HG03103 (cell line): ENCODE measurements at regions not wholly inside any gene's neighbourhood (a gene's known extent, or its start where the extent isn't known, plus 50 kb on each side); places are given as distances from the start of the nearest gene placed in this dataset.

ENCODE experiments used
- ATAC-seq: cut with Tn5 transposase; IDR thresholded peaks from one replicate; pipeline ENCODE4 v1.9.1; 2021; ENCODE audit warnings: low read depth; ENCODE audit not compliant: unreplicated experiment

DNA sequence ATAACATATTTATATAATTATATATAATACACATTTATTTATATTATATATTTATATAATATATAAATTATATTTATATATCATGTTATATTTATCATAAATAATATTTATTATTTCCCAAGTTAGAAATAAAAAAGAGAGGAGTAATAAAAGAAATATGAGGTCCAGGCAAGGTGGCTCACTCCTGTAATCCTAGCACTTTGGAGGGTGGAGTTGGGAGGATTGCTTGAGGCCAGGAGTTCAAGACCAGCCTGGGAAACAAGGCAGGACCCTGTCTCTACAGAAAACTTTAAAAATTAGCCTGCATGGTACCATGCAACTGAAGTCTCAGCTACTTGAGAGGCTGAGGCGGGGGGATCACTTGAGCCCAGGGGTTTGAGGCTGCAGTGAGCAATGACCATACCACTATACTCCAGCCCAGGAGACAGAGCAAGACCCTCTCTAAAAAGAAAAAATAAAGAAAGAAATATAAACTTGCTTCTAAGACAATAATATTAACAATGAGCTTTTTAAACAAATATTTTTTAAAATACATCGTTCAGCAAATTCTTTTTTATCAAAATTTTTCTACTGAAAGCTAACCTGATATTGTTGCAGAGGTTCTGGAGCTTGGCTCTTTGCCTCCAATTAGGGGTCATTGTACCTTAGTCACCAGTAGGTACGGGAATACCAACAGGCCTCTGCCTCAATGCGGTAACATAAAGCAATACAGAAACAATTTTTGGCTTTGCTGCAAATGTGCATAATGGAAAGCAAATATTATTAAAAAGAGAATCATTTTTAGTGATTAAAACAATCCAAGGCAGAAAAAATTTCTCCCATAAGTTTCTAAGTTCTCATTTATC is 290.0 kb downstream of the SETD4 start:
- no peak for ATAC-seq

DNA sequence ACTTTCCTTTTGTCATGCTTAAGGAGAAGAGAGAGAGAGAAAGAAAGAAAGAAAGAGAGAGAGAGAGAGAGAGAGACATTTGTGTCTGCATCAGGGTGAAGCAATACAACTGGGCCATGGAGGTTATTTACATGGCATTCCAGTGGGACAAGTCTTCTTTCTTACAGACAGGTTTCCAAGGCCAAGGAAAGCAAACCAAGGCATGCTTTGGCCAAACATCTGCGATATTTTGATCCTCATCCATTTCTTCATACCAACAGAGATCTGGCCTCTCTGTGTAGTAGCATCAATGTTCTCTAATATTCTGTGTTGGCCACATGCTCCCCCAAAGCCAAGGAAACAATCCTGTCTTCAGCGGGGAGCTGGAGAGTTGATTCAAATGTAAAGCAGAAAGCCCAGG is 292.1 kb downstream of the SETD4 start:
- no peak for ATAC-seq

DNA sequence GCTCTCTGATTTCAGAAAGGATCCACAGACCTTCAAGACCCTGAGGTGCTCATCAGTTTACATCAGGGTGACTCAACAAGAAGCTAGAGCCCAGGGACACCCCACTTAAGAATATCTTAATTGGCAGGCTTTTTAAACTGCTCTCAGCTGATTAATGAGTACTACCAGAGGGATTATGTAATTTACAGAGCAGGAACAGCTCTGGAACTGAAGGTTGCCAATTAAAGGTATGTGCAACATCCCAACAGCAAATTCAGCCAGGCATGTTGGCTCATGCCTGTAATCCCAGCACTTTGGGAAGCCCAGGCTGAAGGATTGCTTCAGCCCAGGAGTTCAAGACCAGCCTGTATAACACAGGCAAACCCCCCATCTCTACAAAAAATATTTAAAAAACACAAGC is 295.7 kb downstream of the SETD4 start:
- no peak for ATAC-seq

DNA sequence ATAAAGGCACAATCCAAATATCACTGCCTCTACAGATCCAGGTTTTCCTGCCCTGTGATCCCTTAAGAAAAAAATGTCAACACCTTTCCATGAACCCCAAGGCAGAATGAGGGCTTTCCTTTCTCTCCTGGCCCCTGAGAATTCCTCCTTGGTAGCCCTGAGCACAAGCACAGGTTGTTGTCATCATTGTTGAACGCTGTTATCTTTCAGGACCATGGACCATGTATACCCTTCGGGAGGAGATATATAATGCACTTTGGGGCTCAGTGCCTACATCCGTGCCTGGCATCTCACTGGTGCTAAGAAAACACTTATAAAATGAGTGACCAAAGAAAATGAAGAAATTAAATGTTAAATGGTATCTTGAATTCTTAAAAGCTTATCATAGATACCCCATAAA is 296.2 kb downstream of the SETD4 start:
- ATAC-seq, result no peak

DNA sequence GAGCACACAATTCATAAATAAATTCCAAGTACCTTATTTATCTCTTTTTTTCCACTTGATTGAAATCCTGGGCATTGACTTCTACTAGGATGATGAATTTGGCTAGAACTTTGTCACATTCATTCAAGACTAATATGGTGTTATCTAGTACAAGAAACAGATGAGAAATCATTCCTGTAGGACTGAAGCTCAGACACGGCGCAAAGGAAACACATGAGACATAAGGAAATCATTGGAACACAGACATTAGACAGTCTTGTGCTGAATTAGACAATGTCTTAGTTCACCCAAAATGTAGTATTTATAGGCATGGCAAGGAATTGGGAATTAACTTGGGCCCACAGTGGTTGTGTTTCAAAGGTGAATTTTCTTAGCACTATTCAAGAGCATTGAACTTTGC is 305.7 kb downstream of the SETD4 start:
- no peak for ATAC-seq

DNA sequence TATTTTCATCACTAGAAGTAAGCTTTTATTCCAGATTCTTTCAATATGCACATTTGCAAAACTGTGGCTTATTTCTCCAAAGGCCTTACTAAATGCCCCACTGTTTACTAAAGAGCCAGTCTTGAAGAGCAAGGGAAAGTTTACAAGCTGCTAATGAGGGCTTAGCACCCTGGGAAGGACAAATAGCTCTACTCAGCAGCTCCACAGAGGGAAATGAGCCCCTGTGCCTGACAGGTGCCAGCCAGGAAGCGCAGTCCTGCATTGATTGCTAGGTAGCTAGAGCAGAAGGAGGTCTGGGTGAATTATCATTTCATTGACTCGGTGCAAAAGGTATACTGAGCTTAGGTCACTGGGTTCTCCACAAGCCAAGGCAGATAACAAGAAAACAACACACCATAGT is 307.0 kb downstream of the SETD4 start:
- no peak for ATAC-seq

DNA sequence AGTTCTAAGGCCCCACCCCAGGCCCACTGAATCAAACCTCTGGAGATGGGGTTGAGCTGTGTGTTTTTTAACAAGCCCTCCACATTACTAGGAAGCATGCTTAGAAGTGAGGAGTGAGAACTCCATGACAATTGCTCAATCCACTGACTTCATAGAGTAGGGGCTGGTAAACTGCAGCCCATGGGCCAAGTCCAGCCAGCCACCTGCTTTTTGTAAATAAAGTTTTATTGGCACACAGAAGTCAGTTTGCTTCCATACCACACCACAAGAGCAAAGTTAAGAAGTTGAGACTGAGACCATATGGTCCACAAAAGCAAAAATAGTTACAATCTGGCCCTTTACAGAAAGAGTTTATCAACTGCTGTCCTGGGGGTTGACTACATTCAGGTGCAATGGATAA is 309.2 kb downstream of the SETD4 start:
- ATAC-seq, result no peak

DNA sequence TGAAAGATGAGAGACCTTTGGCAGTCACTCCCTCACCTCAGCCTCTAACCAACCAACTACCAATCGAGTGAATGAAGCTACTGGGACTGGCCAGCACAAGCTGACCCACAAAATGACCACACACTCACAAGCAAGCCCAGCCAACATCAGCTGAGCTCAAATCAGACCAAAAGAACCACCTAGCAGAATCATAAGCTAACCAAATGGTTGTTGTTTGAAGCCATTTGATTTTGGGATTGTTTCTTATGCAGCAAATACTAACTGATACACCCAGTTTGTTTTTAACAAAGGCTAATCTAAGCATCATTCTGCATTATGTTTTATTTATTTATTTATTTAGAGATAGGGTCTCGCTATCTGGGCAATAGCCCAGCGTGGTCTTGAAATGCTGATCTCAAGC is 310.4 kb downstream of the SETD4 start:
- ATAC-seq, result no peak

DNA sequence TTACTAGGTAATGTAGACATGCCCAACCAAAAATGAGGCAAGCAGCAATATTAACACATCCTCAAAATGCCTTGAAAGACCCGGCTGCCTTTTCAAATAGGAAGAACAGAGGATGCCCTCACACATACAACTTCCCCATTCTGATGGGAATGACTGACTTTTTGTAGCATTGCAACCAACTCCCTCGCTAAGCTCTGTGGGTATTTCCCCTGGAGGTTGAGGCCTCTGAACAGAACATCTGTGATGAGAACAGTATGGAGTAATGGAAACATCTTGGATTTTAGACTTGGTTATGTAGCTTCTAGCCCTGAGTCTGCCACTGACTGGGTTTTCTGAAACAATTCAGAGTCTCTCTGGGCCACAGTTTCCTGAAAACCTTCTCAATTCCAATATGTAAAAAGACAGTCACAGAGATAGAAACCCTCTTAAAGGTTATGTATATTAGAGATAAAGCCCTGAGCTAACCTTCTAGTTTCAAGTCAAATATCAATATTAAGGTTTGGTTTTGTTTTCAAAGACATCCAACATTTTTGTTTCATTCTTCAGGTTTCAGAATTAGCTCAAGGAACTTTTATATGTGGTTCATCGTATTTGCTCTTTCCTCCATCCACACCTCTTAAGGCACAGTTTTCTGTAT is 311.5 kb downstream of the SETD4 start:
- no peak for ATAC-seq

DNA sequence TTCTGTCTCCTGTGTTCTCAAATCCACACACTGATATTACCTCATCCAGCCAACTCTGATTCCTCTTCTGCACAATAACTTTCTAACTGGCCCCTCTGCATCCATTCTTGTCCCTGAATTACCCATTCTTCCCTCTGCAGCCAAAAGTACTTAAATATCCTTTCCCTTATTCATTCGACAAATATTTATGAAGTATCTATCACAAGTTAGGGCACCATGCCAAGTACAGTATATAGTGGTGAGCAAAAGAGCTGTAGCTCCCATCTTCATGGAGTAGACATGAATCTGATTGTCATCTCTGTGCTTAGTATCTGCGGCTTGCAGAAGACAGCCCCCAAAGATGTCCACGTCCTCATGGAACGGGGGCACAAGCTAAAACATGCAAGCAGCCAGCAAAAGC is 316.8 kb downstream of the SETD4 start:
- no peak for ATAC-seq

DNA sequence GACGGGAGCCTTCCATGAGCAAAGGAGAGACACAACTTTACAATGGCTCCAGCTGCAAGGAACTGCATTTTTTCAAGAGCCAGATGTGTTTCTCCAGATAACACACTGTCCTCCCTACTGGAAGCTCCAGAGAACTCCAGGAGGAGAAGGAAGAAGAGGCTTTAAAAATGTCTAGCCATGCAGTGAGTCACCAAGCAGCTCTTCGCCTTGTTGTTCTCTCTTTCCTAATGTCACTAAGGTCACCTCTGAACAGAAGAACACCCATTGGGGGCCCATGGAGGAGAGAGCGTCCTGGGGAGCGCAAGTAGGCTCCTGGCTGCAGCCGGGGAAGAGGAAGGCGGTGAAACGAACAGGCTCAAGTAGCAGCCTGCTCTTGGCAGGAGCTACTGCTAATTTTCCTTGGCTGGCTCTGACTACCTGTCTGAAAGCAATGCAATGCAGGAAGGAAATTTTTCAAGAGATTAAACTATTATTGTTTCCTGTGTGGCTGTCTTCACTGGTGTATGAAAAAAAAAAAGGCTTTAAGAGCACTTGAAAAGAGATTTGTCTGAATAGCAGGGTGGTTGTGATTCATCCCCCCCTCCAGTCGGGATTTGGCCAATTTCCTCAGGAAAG is 321.9 kb downstream of the SETD4 start:
- ATAC-seq, result no peak

DNA sequence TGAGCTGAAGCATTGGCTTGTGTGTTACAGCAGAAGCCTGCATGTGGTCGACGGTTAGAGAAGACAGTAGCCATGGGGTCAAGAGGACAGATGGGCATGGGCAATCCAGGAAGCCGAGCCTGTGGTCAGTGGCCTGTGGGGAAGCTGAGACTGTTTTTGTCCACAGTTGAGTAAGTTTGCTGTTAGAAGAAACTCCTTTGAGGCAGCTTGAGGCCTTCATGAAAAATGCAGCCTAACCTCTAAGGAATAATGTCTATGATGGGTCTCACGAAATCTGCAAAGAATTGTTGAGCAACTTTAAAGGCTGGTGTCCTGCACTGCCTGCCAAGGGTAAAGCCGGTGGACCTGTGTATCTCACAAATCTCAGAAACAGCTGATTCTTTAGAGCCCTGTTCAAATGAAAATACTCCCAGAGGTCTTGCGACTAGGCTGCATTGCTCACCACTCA is 322.4 kb downstream of the SETD4 start:
- ATAC-seq, result no peak

DNA sequence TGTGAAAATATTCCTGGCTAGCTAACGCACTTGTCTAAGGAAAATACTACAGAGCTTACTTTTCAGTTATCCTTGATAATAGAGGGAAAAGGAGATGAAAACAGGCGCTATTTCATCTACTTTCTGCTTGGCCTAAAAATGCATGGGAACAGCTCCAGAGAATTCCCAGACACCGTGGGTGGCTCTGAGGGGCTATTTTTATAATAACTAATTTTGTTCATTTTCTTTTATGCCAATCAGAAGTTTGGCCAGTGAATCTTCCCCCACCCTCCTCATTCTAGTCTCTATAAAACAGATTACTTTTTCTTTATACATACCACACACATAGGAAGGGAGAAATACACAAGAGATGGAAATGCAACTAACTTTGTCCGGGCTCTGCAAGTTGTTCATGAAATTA is 322.9 kb downstream of the SETD4 start:
- no peak for ATAC-seq

DNA sequence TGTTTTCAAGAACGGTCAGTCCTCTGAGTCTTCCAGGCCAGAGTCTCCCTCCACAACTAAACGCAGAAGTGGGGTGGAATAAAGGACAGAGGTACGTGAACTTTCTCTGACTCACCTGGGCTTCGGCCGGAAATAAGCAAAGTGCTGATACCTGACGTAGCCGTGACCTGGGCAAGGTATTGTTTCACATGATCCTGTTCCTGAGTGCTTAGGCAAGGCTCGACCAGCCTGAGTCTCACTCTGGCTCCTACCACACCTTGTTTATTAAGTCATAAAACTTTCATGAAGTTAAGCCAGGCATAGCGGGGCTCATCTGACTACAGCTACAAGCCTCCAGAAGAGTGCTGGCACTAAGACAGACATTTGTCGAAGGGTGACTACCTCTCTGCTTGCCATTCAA is 327.5 kb downstream of the SETD4 start:
- no peak for ATAC-seq

DNA sequence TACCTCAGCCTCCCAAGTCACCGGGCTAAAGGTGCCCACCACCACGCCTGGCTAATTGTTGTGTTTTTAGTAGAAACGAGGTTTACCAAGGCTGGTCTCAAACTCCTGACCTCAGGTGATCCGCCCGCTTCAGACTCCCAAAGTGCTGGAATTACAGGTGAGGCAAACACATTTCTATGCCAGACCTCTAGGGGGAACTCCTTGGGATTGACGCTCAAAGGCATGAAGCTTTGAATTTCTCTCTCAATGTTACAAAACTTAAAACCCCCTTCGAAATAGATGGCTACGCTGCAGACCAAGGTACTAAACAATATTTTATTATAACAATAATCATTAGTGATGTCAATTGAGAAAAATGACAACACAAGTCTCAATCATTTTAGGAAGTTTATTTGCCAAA is 330.0 kb downstream of the SETD4 start:
- ATAC-seq, result no peak

DNA sequence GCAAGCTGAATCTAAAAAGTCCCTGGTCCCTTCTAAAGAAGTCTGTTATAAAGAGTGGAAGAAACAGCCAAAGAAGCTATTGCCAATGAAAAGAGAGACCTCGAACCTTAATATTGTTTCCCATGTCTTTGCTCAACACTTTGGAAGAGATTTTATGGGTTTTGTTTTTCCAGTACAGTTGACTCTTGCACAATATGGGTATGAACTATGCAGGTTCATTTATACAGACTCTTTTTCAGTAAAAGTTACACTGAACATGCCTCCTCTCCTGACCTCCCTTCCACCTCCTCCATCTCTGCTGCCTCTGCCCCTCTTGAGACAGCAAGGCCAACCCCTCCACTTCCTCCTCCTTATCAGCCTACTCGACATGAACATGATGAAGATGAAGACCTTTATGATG is 332.5 kb downstream of the SETD4 start:
- no peak for ATAC-seq

DNA sequence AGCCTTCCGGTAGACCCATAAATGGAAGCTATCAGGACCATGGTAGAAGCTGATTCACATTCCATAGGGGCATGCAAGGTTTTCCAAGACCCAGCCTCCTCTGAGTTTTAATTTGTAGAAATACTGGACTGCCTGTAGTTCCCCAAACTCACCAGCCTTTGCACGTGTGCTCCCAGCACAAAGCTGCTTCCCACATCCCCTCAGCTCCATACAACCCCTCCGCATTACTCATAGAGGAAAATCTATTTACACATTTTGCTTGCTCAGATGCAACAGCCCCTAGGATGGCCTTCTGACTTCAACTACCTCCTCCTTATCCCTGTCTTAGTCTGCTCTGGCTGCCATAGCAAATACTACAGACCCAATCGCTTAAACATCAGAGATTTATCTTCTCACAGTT is 336.2 kb downstream of the SETD4 start:
- ATAC-seq, result no peak

DNA sequence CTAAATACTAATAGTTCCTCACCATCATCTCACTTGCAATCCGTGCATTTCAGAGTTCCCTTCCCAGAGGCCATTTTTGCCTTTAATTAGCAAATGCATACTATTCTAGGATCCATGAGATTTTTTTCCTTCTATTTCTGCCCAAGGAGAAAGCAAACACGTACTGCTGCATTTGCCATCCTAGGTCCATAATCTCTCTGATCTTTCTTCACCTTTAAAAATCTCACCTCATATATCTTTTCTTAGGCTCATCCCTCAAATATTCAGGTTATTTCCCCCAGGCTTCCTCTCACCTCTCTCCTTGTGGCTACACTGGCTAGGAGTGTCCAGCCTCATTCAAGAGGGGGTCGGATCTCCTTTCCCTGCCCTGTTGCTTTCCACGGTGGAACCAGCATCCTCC is 338.6 kb downstream of the SETD4 start:
- ATAC-seq, result no peak

DNA sequence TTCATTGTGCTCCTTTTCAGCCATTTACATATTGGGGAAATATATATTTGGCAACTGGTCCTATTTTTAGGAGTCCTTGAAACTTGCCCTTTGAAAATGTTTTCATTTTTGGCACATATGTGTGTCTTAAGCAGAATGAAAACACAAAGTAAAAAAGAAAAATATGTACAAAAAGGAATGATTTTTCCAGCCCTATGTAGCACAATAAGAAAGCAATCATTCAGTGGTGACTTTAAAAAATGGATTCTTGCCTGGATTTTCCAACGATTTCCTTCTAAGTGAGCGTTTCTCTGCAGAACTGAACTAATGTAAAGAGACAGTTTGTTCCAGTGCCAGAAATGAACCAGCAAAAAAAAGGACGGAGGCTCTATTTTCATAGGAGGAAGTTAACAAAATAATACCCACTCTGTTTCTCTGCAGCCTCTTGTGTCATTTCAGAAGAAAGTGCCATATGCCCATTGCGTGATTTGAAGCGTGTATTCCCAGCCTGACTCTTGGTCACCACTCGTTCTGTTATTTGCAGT is 340.1 kb downstream of the SETD4 start:
- ATAC-seq, result no peak

DNA sequence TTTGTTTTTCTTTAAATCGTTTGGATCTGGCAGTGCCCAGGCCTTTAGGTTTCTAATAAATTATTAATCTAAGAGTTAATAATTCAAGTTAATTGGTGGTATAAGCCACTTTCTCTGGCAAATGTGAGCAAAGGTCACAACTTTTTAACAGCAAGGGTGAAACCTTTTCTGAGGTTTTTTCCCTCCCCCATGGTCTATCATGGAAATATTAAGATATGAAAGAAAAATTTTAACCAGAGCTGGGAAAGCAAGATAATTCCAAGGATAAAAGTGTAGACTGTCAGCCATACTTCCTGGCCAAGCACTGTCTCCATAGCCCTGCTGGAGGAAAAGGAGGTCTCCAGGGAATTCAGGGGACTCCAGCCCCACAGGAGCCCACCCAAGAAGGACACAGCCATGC is 341.2 kb downstream of the SETD4 start:
- no peak for ATAC-seq

DNA sequence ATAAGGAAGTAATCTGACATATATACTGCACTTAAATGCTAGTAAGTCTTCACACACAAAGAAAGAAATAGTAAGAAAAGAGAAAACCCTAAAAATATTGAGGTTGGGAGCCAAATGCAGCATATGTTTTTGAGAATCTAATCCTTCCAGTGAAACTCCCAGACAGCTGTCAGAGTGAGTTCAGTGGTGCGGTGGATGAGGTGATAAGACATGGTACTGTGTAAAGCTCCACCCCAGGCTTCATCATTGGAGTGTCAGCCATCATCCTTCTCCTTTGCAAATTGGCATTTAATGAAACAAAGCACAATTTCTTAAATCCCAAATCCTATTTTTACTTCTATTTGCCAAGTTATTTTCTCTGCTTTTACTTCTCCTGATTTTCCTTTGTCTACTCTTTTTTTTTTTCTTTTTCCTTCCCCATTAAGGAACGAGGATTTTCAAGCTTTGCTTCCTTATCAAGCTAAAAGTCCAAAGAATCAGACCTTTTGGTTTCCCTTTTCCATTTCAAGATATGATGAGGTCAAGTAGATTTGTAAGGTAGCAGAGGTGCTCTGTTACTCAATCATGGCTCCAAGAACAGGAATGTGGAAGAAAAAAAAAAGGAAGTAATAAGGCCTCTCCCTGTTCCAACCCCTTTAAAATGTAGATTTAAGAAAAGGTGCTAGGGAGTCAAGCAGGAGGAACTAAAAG is 343.3 kb downstream of the SETD4 start:
- no peak for ATAC-seq
